Ascending aorta (tissue), 2 donors: ENCODE measurements at regions not wholly inside any gene's neighbourhood (a gene's known extent, or its start where the extent isn't known, plus 50 kb on each side); places are given as distances from the start of the nearest gene placed in this dataset.

ENCODE experiments used
- DNase-seq, 2 donors: peaks; one replicate each; pipeline ENCODE4 v3.0.0-alpha.2; 2019; ENCODE audit warnings: low spot score in 2 of 2
- H3K27ac ChIP-seq, 2 donors: fragments of 200-600 bp; sonication (generic); one replicate each; pipeline ENCODE4 v1.5.1; 2016 to 2017; ENCODE audit warnings: mild to moderate bottlenecking in 1 of 2
- H3K27me3 ChIP-seq: fragments of 200-600 bp; sonication (generic); one replicate; pipeline ENCODE4 v1.5.1; 2017
- H3K36me3 ChIP-seq, 2 donors: fragments of 200-600 bp; sonication (generic); one replicate each; pipeline ENCODE4 v1.5.1; 2016
- H3K4me1 ChIP-seq, 2 donors: fragments of 200-600 bp; sonication (generic); one replicate each; pipeline ENCODE4 v1.5.1; 2016 to 2017; ENCODE audit warnings: mild to moderate bottlenecking in 1 of 2
- H3K4me3 ChIP-seq, 2 donors: fragments of 200-600 bp; sonication (generic); one replicate each; pipeline ENCODE4 v1.5.1; 2016 to 2017; ENCODE audit warnings: mild to moderate bottlenecking in 1 of 2
- H3K9me3 ChIP-seq, 2 donors: fragments of 200-600 bp; sonication (generic); one replicate each; pipeline ENCODE4 v1.5.1; 2016
- intact Hi-C: fragments of 100-400 bp; cut with DNase I; formaldehyde crosslinking; loops from one replicate; pipeline ENCODE4 v1.15.1; 2023
- TF ChIP-seq, protein P1 (sequence below), 3 experiments: fragments of 200-600 bp in 2 of 3; fragments of 450-650 bp in 1 of 3; sonication (generic) in 2 of 3; IDR thresholded peaks; one replicate each; pipeline ENCODE4 v1.5.1; 2016 to 2019; ENCODE audit warnings: antibody characterized with exemption in 3 of 3, mild to moderate bottlenecking in 1 of 3, moderate library complexity in 1 of 3

- intact Hi-C loops = no loop called here
- Histone ChIP-seq H3K4me1 (no peaks in the 10 kb centered on the region), H3K36me3 (no peaks in the 10 kb centered on the region), H3K9me3 (no peaks in the 10 kb centered on the region), H3K4me3 (no peak overlapping the region), H3K27ac (no peak overlapping the region), H3K27me3 (no peaks in the 10 kb centered on the region)
- DNase-seq = no peak
- TF ChIP-seq, protein P1, sequence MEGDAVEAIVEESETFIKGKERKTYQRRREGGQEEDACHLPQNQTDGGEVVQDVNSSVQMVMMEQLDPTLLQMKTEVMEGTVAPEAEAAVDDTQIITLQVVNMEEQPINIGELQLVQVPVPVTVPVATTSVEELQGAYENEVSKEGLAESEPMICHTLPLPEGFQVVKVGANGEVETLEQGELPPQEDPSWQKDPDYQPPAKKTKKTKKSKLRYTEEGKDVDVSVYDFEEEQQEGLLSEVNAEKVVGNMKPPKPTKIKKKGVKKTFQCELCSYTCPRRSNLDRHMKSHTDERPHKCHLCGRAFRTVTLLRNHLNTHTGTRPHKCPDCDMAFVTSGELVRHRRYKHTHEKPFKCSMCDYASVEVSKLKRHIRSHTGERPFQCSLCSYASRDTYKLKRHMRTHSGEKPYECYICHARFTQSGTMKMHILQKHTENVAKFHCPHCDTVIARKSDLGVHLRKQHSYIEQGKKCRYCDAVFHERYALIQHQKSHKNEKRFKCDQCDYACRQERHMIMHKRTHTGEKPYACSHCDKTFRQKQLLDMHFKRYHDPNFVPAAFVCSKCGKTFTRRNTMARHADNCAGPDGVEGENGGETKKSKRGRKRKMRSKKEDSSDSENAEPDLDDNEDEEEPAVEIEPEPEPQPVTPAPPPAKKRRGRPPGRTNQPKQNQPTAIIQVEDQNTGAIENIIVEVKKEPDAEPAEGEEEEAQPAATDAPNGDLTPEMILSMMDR (IDR thresholded peaks at IDR 0.05) = no peak
Observed at GRCh38 chr16:7227229-7227721, 105.4 kb upstream of the RBFOX1 start.

- TF ChIP-seq, protein P1 (IDR thresholded peaks at IDR 0.05) = no peak
- no peaks in the 10 kb centered on the region for H3K27me3 ChIP-seq
- H3K27ac ChIP-seq = no peak overlapping the region
- intact Hi-C loops = no loop called here
- DNase-seq = no peak
- no peaks in the 10 kb centered on the region for H3K36me3 ChIP-seq
- no peaks in the 10 kb centered on the region for H3K4me1 ChIP-seq
- no peaks in the 10 kb centered on the region for H3K9me3 ChIP-seq
- no peak overlapping the region for H3K4me3 ChIP-seq
Observed at GRCh38 chr16:7221157-7221556, 111.5 kb upstream of the RBFOX1 start.

DNA sequence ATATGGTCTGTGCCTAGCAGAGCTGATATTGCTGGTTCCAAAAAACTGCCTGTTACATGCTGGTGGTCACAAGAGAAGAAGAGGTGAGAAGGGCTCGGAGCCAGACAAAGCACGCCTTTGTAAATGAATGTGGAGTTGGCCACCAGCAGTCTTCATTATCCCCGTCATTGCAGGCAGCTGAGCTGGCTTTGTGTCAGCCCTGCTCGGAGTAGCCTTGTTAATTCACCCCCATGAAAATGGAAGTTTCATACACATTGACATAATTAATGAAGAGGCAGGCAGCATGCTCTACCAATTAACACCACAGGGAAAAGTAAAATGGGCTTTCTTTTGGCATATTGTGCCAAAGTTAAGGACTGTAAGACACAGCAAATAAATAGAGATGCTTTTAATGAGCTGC, 113.7 kb upstream of the RBFOX1 start:
- DNase-seq = no peak
- no peaks in the 10 kb centered on the region for H3K27me3 ChIP-seq
- no peaks in the 10 kb centered on the region for H3K9me3 ChIP-seq
- H3K4me1 ChIP-seq = no peaks in the 10 kb centered on the region
- no peak overlapping the region for H3K27ac ChIP-seq
- TF ChIP-seq, protein P1 (IDR thresholded peaks at IDR 0.05) = no peak
- no peaks in the 10 kb centered on the region for H3K36me3 ChIP-seq
- intact Hi-C loops = no loop called here
- H3K4me3 ChIP-seq = no peak overlapping the region

DNA sequence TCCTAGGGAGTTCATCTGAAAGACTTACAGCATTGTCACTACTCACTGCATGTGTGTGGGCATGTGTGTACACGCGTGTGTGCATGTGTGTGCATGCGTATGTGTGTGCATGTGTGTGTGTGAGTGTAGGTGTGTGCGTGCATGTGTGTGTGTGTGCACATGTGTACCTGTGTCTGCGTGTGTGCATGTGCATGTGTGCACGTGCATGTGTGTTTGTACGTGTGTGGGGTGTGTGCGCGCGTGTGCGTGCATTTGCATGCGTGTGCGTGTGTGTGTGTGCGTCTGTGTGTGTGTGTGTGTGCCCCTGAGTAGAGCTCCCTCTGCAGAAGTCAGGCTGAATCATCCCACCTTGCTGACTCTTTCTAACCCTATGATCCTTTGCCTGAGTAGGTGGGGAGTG, 114.8 kb upstream of the RBFOX1 start:
- Histone ChIP-seq H3K4me3 (no peak overlapping the region), H3K27me3 (no peaks in the 10 kb centered on the region), H3K9me3 (no peaks in the 10 kb centered on the region), H3K4me1 (no peaks in the 10 kb centered on the region), H3K27ac (no peak overlapping the region), H3K36me3 (no peaks in the 10 kb centered on the region)
- TF ChIP-seq, protein P1 (IDR thresholded peaks at IDR 0.05) = no peak
- intact Hi-C loops = no loop called here
- DNase-seq = no peak

- DNase-seq = no peak
- intact Hi-C loops = no loop called here
- TF ChIP-seq, protein P1 (IDR thresholded peaks at IDR 0.05) = no peak
Observed at GRCh38 chr16:7216719-7217118, 115.9 kb upstream of the RBFOX1 start.

DNA sequence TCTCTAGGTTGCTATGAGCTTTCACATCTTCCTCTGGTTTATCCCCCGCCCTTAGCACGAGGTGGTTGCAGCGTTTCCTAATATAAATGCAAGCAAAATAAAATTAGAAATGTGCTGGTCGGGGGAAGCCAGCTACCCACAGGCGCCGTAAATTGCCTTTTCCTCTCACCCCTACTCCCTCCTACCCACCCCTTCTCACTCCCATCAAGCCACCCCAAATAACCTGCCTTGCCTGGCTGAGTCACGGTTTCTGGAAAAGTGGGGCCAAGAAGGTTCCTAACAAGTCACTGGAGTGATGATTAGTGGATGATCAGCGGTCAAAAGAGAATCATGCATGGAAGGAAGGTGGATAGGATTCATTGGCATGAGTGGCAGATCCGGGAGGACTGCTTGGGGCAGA, 120.9 kb upstream of the RBFOX1 start:
- Histone ChIP-seq H3K4me1 (no peaks in the 10 kb centered on the region), H3K27ac (no peak overlapping the region), H3K27me3 (no peaks in the 10 kb centered on the region), H3K36me3 (no peaks in the 10 kb centered on the region), H3K4me3 (no peak overlapping the region), H3K9me3 (no peaks in the 10 kb centered on the region)
- DNase-seq = no peak
- intact Hi-C loops = no loop called here
- TF ChIP-seq, protein P1 (IDR thresholded peaks at IDR 0.05) = no peak

More at GRCh38 chr16:7216719-7217118, 115.9 kb upstream of the RBFOX1 start:
- Histone ChIP-seq H3K36me3 (no peaks in the 10 kb centered on the region), H3K27me3 (no peaks in the 10 kb centered on the region), H3K4me1 (no peaks in the 10 kb centered on the region), H3K9me3 (no peaks in the 10 kb centered on the region), H3K4me3 (no peak overlapping the region), H3K27ac (no peak overlapping the region)
